ENCODE measurements at regions not wholly inside any gene's neighbourhood (a gene's known extent, or its start where the extent isn't known, plus 50 kb on each side); places are given as distances from the start of the nearest gene placed in this dataset.

GRCh38 chr14:85223667-85224066 lies 306.3 kb upstream of the FLRT2 start:
- TF ChIP-seq, protein P1, sequence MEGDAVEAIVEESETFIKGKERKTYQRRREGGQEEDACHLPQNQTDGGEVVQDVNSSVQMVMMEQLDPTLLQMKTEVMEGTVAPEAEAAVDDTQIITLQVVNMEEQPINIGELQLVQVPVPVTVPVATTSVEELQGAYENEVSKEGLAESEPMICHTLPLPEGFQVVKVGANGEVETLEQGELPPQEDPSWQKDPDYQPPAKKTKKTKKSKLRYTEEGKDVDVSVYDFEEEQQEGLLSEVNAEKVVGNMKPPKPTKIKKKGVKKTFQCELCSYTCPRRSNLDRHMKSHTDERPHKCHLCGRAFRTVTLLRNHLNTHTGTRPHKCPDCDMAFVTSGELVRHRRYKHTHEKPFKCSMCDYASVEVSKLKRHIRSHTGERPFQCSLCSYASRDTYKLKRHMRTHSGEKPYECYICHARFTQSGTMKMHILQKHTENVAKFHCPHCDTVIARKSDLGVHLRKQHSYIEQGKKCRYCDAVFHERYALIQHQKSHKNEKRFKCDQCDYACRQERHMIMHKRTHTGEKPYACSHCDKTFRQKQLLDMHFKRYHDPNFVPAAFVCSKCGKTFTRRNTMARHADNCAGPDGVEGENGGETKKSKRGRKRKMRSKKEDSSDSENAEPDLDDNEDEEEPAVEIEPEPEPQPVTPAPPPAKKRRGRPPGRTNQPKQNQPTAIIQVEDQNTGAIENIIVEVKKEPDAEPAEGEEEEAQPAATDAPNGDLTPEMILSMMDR (IDR thresholded peaks at IDR 0.05; ENCODE audit: low read depth, low read length) = no peak
- H3K4me3 ChIP-seq (ENCODE audit: low read depth, low read length) = no peak overlapping the region

- no peak overlapping the region for H3K4me3 ChIP-seq (ENCODE audit: low read depth, low read length)
- TF ChIP-seq, protein P1 (IDR thresholded peaks at IDR 0.05; ENCODE audit: low read depth, low read length) = no peak
Measured at GRCh38 chr14:85224241-85224640, 305.7 kb upstream of the FLRT2 start.

DNA sequence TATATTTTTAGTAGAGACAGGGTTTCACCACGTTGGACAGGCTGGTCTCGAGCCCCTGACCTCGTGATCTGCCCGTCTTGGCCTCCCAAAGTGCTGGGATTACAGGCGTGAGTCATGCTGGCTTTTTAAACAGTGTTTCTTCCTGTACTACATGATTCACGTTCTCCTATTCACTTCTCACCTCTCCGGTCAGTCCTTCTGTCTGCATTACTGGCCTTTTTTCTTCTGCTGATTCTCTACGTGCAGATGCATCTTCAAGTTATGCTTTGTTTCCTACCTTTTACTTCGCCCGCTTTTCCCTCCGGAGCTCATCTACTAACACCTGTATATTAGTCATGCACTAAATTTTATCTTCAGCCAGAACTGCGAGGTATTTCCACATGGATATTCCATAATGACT lies 296.2 kb upstream of the FLRT2 start:
- TF ChIP-seq, protein P1 (IDR thresholded peaks at IDR 0.05; ENCODE audit: low read depth, low read length) = no peak
- no peak overlapping the region for H3K4me3 ChIP-seq (ENCODE audit: low read depth, low read length)

DNA sequence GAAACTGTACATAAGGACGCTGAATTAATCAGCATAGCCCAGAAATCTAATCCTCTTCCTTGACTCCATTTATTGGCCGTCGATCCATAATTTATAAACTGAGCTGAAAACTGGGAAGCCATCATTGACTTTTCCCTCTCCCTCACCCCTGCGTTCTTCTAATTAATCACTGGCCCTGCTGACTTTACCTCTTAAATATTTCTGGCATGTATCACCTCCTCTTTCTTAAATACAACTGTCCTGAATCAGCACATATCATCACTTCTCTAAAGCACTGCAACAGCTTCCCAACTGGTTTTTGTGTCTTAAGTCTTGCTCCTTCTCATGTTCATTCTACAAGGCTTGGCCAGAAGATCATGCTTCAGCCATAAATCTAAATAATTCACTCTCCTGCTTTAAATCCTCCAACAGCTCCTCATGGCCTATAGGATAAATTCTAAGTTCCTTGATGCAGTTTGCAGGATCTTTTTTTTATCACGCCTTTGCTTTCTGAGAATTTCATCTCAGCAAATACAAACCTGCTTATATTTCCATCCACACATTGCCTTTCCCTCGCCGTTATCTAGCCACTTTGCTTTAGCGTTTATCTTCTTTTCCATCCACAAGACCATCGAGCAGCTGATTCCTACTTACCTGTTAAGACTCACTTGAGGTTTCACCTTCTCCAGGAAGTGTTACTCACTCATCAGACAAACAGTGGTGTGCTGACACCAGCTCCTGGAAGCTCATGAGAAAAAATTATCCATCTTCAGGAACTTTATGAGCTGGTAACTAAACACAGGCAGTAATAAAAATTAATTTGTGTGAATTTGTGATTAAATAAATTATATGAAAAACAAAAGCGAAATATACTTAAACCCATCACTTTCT lies 295.6 kb upstream of the FLRT2 start:
- TF ChIP-seq, protein P1 (IDR thresholded peaks at IDR 0.05; ENCODE audit: low read depth, low read length) = no peak
- no peak overlapping the region for H3K4me3 ChIP-seq (ENCODE audit: low read depth, low read length)

DNA sequence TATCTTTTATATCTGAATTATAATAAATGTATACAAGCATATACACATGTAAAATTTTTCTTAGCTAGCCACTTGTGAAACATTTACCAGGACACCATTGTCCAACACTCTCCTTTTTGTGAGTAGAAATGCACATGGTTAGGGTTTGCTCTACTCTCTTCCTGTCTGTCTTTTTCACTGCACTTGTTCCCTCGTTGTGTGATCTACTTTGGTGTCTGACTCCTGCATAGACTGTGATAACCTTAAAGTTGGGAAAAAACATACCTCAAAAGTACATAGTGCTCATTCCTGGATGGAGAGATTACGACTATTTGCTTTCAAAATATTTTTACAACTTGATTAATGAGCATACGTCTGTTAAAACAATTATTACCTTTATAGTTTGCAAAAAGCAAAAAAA lies 294.1 kb upstream of the FLRT2 start:
- no peak overlapping the region for H3K4me3 ChIP-seq (ENCODE audit: low read depth, low read length)
- TF ChIP-seq, protein P1 (IDR thresholded peaks at IDR 0.05; ENCODE audit: low read depth, low read length) = no peak

DNA sequence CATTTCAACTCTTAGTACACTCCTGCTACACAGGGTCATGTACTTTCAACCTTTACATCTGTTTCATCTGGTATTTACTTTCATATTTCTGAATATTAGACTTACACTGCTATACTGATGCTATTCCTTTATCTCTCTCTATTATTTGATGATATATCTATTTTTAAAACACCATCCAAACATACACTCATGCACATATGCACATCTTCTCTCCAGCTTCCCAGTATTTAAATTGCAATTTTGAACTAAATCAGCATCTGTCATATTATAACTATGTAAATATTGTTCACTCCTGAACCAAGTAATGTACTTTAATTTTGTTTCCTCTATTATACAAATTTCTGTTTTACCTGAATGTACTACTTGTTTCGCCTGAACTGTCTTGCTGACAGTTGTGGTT lies 293.6 kb upstream of the FLRT2 start:
- no peak overlapping the region for H3K4me3 ChIP-seq (ENCODE audit: low read depth, low read length)
- TF ChIP-seq, protein P1 (IDR thresholded peaks at IDR 0.05; ENCODE audit: low read depth, low read length) = no peak

- H3K4me3 ChIP-seq (ENCODE audit: low read depth, low read length) = no peak overlapping the region
- TF ChIP-seq, protein P1 (IDR thresholded peaks at IDR 0.05; ENCODE audit: low read depth, low read length) = no peak
Measured at GRCh38 chr14:85239791-85240190, 290.2 kb upstream of the FLRT2 start.

All from WI38 (cell line).